ENCODE measurements at regions not wholly inside any gene's neighbourhood (a gene's known extent, or its start where the extent isn't known, plus 50 kb on each side); places are given as distances from the start of the nearest gene placed in this dataset.

DNA sequence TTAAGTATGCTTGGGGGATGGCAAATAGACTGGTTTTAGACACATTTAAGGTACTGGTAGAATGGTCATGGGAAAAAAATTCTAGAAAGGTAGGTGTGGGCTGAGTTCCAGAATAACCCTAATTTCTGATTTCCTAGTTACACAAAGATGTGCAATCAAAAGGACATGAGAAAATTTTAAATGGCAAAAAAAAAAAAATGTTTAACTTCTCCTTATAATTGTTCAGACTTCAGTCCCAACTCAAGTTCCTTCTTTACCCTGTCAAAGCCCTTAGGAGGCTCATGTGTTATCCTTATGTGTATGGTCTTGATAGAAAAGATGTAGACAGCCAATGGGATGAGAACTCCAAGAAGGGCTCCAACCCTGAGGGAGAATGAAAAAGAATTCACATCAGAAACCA is 153.3 kb upstream of the PLEKHG7 start:
- TF ChIP-seq EZH2 (IDR thresholded peaks at IDR 0.05) = no peak
- no peak for TF ChIP-seq POLR2AphosphoS5 (IDR thresholded peaks at IDR 0.05; ENCODE audit: borderline replicate concordance, low read depth, low read length)
